ENCODE measurements at regions not wholly inside any gene's neighbourhood (a gene's known extent, or its start where the extent isn't known, plus 50 kb on each side); places are given as distances from the start of the nearest gene placed in this dataset.

GRCh38 chr2:234821946-234822475 lies 129.8 kb upstream of the SH3BP4 start:
- TF ChIP-seq EZH2 (IDR thresholded peaks at IDR 0.05; ENCODE audit: borderline replicate concordance, low read depth, low read length, severe bottlenecking), result no peak
- TF ChIP-seq CTCF (IDR thresholded peaks at IDR 0.05; ENCODE audit: borderline replicate concordance, extremely low read depth, low read length, poor library complexity, severe bottlenecking), result no peak

All from DND-41 (cell line).